Fibroblast of skin of right biceps (primary cell): ENCODE measurements at regions not wholly inside any gene's neighbourhood (a gene's known extent, or its start where the extent isn't known, plus 50 kb on each side); places are given as distances from the start of the nearest gene placed in this dataset.

Experiments used
- DNase-seq: peaks from one replicate; pipeline ENCODE4 v3.0.0-alpha.2; 2013

GRCh38 chr4:104811727-104812126 is 317.0 kb upstream of the CXXC4 start:
- no peak for DNase-seq

- DNase-seq = no peak
Measured at GRCh38 chr4:104815665-104816064, 321.0 kb upstream of the CXXC4 start.

DNA sequence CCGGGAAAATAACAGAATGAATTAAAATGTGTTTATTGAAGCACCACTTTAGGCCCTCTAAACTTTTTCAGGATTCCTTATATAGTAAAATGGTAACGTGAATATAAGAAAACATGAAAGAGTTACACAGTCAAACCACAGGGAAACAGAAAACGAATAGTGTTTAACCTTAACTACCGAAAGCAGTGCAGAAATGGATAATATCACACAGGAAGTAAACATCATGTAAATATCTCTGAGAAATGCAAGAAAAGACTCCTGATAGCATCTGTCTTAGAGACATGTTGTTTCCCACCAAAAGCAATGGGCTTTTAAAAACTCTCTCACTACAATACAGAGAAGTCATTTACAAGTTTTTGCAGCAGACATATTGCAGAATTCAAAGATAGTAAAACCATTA is 323.9 kb upstream of the CXXC4 start:
- DNase-seq = no peak

DNA sequence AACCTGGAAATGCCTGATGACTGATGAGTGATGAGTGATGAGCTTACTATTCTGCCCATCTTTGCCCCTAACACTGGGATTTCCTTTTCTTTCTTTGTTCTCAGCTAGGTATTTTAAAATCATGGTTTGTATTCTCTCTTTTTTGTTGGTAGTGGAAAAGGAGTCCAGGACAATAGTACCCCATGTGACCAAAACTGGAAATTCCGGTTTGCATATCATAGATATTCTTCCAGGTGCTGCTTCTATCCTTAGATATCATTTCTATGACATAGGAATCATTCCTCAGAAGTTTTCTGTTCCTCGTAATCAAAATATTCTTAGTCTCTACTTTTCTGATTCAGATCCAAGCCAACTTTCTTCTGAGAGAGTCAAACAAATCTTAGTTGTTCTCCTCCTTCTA is 320.5 kb upstream of the TET2 start:
- DNase-seq = no peak

DNA sequence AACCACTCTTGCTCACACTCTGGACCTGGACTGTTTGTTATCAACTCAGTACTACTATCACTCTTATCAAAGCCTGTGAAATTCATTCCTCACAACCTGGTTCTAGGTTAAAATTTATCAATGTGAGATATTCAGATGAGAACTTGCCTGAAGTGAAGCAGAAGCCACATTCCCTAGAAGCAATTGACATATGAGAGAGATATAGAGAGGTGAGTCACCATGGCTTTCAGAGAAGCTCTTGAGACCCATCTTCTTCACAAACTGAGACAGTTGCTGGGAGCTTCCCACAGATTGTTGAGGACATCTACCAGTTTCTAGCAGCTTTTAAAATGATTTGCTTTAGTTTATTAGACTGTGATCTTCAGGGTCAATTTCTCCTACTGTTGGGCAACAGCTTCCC is 316.9 kb upstream of the TET2 start:
- DNase-seq = no peak

- DNase-seq = no peak
Measured at GRCh38 chr4:104848597-104849225, 298.0 kb upstream of the TET2 start.

DNA sequence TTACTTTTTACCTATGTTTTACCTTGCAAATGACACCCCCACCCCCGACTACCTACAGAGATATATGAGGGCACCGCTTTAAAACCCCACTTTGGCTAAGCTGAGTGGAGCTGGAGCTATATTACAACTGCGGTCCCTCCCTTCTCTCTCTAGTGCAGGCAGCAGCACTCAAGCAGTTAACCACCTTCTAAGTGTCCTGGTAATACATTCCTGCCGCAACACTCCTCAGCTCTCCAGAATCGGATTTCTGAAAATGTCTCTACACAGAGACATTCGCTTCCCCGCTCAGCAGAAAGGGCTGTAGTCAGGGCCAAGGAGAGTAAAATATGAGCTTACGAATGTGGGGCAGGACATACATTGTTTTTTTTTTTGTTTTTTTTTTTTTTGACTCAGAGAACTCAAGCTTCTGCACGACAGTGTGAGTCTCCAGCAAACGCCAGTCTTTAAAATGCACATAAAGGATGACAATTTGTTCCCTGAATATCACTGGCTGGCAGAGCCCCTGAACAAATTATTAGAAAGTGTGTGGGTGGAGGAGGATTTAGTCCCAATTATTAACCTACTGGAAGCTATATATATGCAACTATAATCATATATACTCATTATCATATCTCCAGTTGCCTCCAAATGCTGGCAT is 287.0 kb upstream of the TET2 start:
- no peak for DNase-seq

- peak; percentile 55 for DNase-seq
Measured at GRCh38 chr4:104860238-104861123, 286.2 kb upstream of the TET2 start.

- DNase-seq = no peak
Measured at GRCh38 chr4:104866809-104867208, 279.9 kb upstream of the TET2 start.

- DNase-seq = no peak
Measured at GRCh38 chr4:104868533-104868932, 278.1 kb upstream of the TET2 start.

GRCh38 chr4:104868958-104869357 is 277.7 kb upstream of the TET2 start:
- DNase-seq = no peak

DNA sequence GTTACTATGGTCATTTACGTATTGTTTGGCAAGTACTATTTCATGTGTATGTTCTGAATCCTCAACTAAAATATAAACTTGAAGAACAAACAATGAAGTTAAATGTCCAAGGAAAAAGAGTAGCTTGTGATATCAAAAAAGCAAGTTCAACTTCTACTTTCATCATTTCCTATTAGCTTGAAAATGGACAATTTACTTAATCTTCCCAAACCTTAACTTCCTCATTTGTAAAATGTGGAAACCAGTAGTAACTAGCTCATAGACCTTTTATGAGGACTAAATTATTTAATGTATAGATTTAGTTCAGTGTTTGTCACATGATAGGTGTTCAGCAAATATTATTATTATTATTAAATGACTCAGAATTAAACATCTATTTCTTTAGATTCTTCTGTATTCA is 276.8 kb upstream of the TET2 start:
- no peak for DNase-seq

- DNase-seq = no peak
Measured at GRCh38 chr4:104870495-104871233, 276.0 kb upstream of the TET2 start.

- no peak for DNase-seq
Measured at GRCh38 chr4:104878936-104879335, 267.7 kb upstream of the TET2 start.

DNA sequence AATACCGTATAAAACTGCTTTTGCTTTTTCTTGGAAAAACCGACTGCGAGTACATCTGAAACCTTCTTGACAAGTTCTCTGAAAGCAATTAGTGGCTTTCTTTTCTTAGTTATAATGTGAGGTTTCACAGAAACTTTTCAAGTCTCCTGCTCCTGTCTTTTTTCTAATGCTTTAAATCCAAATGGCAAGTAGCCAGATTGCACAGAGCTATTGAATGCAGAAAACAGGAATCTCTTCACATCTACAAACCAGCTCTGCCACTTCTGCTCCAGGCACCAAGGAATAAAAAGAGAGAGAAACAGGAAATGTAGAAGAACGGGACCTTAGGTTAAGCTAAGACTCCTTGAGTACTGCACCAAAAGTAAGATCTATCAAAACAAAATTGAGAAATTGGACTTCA is 267.3 kb upstream of the TET2 start:
- DNase-seq = no peak

- DNase-seq = no peak
Measured at GRCh38 chr4:104879854-104880253, 266.8 kb upstream of the TET2 start.

GRCh38 chr4:104881136-104881886 is 265.4 kb upstream of the TET2 start:
- DNase-seq = no peak

GRCh38 chr4:104890598-104891275 is 255.9 kb upstream of the TET2 start:
- DNase-seq = no peak

DNA sequence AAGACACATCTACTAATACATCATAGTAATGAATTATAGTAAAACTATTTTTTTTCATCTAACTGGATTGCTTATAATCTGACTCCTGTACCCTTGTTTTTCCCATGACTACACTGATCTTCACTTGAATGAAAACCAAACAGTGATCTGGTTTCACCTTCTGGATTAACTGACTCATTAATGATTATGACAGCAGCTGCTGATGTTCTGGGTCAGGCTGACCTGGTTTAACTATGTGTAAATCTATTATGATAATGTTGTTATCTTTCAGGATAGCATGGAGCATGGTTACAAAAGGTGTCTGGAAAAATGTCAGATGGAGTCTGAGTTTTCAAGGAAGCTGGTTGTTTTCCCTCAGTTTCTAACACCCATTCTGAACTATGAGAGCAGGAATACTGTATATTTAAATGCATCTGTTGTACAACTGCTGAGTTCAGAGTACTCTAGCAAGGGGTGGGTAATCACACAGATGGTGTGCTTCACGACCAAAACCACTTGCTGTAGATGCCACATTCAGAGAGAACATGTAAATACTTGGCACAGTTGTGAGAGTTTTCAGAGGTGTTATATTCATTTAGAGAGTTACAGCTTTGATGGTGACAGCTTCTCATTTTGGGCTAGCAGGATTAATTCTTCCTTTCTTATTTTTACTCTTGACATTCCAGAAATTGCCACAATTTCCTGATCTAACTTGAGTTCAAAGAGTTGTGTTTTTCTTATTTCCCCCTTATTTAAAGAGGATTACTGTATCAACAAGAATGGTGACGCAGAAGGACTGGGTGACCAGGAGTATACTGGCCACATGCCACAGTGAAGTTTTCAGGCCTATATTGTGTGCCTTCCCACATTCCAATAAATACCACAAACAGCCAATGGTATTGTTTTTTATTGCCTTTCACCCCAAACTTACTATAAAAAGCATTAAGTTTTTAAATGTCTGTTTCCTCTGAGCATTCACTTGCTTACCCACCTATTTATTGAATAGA is 249.7 kb upstream of the TET2 start:
- no peak for DNase-seq

- no peak for DNase-seq
Measured at GRCh38 chr4:104899863-104900262, 246.8 kb upstream of the TET2 start.

GRCh38 chr4:104901438-104901837 is 245.2 kb upstream of the TET2 start:
- no peak for DNase-seq
